ENCODE measurements at regions not wholly inside any gene's neighbourhood (a gene's known extent, or its start where the extent isn't known, plus 50 kb on each side); places are given as distances from the start of the nearest gene placed in this dataset.

- no peak overlapping the region for H3K4me3 Mint-ChIP-seq
- H3K27me3 Mint-ChIP-seq = peaks cover 38% of the 10 kb centered on the region
- no peaks in the 10 kb centered on the region for H3K4me1 Mint-ChIP-seq
- H3K9me3 Mint-ChIP-seq = peaks cover 4% of the 10 kb centered on the region
- ATAC-seq = no peak
- H3K27ac Mint-ChIP-seq = no peak overlapping the region
- H3K36me3 Mint-ChIP-seq = peaks cover 4% of the 10 kb centered on the region
Measured at GRCh38 chr6:28748192-28748591, 175.6 kb downstream of the TRIM27 start.

- Mint-ChIP-seq H3K36me3 (peaks cover 4% of the 10 kb centered on the region), H3K27me3 (peaks cover 57% of the 10 kb centered on the region), H3K4me3 (no peak overlapping the region), H3K4me1 (no peaks in the 10 kb centered on the region), H3K27ac (no peak overlapping the region), H3K9me3 (peaks cover 11% of the 10 kb centered on the region)
- no peak for ATAC-seq
Measured at GRCh38 chr6:28750926-28751458, 172.8 kb downstream of the TRIM27 start.

- Mint-ChIP-seq H3K4me3 (no peak overlapping the region), H3K27me3 (peaks cover 53% of the 10 kb centered on the region), H3K4me1 (no peaks in the 10 kb centered on the region), H3K9me3 (peaks cover 11% of the 10 kb centered on the region), H3K27ac (no peak overlapping the region), H3K36me3 (peaks cover 4% of the 10 kb centered on the region)
- no peak for ATAC-seq
Measured at GRCh38 chr6:28751514-28751913, 172.3 kb downstream of the TRIM27 start.

GRCh38 chr6:28751963-28752350 is 171.8 kb downstream of the TRIM27 start:
- H3K4me1 Mint-ChIP-seq = no peaks in the 10 kb centered on the region
- H3K9me3 Mint-ChIP-seq = peaks cover 11% of the 10 kb centered on the region
- no peak overlapping the region for H3K4me3 Mint-ChIP-seq
- no peak for ATAC-seq
- no peak overlapping the region for H3K27ac Mint-ChIP-seq
- peaks cover 4% of the 10 kb centered on the region for H3K36me3 Mint-ChIP-seq
- H3K27me3 Mint-ChIP-seq = peaks cover 49% of the 10 kb centered on the region

- ATAC-seq = no peak
- Mint-ChIP-seq H3K27ac (no peak overlapping the region), H3K4me3 (no peak overlapping the region)
Measured at GRCh38 chr6:28757429-28758045, 166.2 kb downstream of the TRIM27 start.

GRCh38 chr6:28758046-28758817 is 165.6 kb downstream of the TRIM27 start:
- H3K27ac Mint-ChIP-seq = no peak overlapping the region
- no peak for ATAC-seq
- H3K36me3 Mint-ChIP-seq = no peaks in the 10 kb centered on the region
- H3K27me3 Mint-ChIP-seq = peaks cover 42% of the 10 kb centered on the region
- H3K9me3 Mint-ChIP-seq = peaks cover 12% of the 10 kb centered on the region
- H3K4me3 Mint-ChIP-seq = no peak overlapping the region
- no peaks in the 10 kb centered on the region for H3K4me1 Mint-ChIP-seq

More at GRCh38 chr6:28757429-28758045, 166.2 kb downstream of the TRIM27 start:
- H3K36me3 Mint-ChIP-seq = no peaks in the 10 kb centered on the region
- peaks cover 12% of the 10 kb centered on the region for H3K9me3 Mint-ChIP-seq
- H3K4me1 Mint-ChIP-seq = no peaks in the 10 kb centered on the region
- peaks cover 36% of the 10 kb centered on the region for H3K27me3 Mint-ChIP-seq

- no peak for ATAC-seq
- peaks cover 46% of the 10 kb centered on the region for H3K27me3 Mint-ChIP-seq
- H3K4me1 Mint-ChIP-seq = no peaks in the 10 kb centered on the region
- H3K9me3 Mint-ChIP-seq = peaks cover 12% of the 10 kb centered on the region
- no peaks in the 10 kb centered on the region for H3K36me3 Mint-ChIP-seq
- H3K4me3 Mint-ChIP-seq = no peak overlapping the region
- H3K27ac Mint-ChIP-seq = no peak overlapping the region
Measured at GRCh38 chr6:28758818-28759235, 165.0 kb downstream of the TRIM27 start.

- Mint-ChIP-seq H3K4me3 (no peak overlapping the region), H3K27ac (no peak overlapping the region), H3K9me3 (peaks cover 14% of the 10 kb centered on the region), H3K4me1 (peaks cover 6% of the 10 kb centered on the region), H3K36me3 (peaks cover 9% of the 10 kb centered on the region), H3K27me3 (peaks cover 69% of the 10 kb centered on the region)
- ATAC-seq = no peak
Measured at GRCh38 chr6:28764014-28764723, 159.6 kb downstream of the TRIM27 start.

GRCh38 chr6:28764761-28765282 is 159.0 kb downstream of the TRIM27 start:
- no peak for ATAC-seq
- H3K27ac Mint-ChIP-seq = no peak overlapping the region
- peaks cover 72% of the 10 kb centered on the region for H3K27me3 Mint-ChIP-seq
- peaks cover 6% of the 10 kb centered on the region for H3K4me1 Mint-ChIP-seq
- H3K36me3 Mint-ChIP-seq = peaks cover 9% of the 10 kb centered on the region
- H3K4me3 Mint-ChIP-seq = no peak overlapping the region
- peaks cover 14% of the 10 kb centered on the region for H3K9me3 Mint-ChIP-seq

- peaks cover 9% of the 10 kb centered on the region for H3K36me3 Mint-ChIP-seq
- H3K4me1 Mint-ChIP-seq = peaks cover 6% of the 10 kb centered on the region
- peaks cover 78% of the 10 kb centered on the region for H3K27me3 Mint-ChIP-seq
- peaks cover 14% of the 10 kb centered on the region for H3K9me3 Mint-ChIP-seq
- H3K4me3 Mint-ChIP-seq = no peak overlapping the region
- H3K27ac Mint-ChIP-seq = no peak overlapping the region
- ATAC-seq = no peak
Measured at GRCh38 chr6:28765978-28766351, 157.8 kb downstream of the TRIM27 start.

GRCh38 chr6:28766426-28766825 is 157.4 kb downstream of the TRIM27 start:
- peaks cover 83% of the 10 kb centered on the region for H3K27me3 Mint-ChIP-seq
- no peak for ATAC-seq

GRCh38 chr6:28767133-28767532 is 156.7 kb downstream of the TRIM27 start:
- H3K36me3 Mint-ChIP-seq = peaks cover 9% of the 10 kb centered on the region
- peaks cover 89% of the 10 kb centered on the region for H3K27me3 Mint-ChIP-seq
- peaks cover 14% of the 10 kb centered on the region for H3K9me3 Mint-ChIP-seq
- H3K4me3 Mint-ChIP-seq = no peak overlapping the region
- no peak for ATAC-seq
- H3K27ac Mint-ChIP-seq = no peak overlapping the region
- H3K4me1 Mint-ChIP-seq = peaks cover 6% of the 10 kb centered on the region

More at GRCh38 chr6:28766426-28766825, 157.4 kb downstream of the TRIM27 start:
- Mint-ChIP-seq H3K4me3 (no peak overlapping the region), H3K27ac (no peak overlapping the region), H3K36me3 (peaks cover 9% of the 10 kb centered on the region), H3K4me1 (peaks cover 6% of the 10 kb centered on the region), H3K9me3 (peaks cover 14% of the 10 kb centered on the region)

GRCh38 chr6:28767691-28768090 is 156.1 kb downstream of the TRIM27 start:
- Mint-ChIP-seq H3K4me1 (peaks cover 6% of the 10 kb centered on the region), H3K36me3 (peaks cover 9% of the 10 kb centered on the region), H3K9me3 (peaks cover 11% of the 10 kb centered on the region), H3K4me3 (no peak overlapping the region), H3K27ac (no peak overlapping the region), H3K27me3 (peaks cover 89% of the 10 kb centered on the region)
- no peak for ATAC-seq

- peaks cover 9% of the 10 kb centered on the region for H3K36me3 Mint-ChIP-seq
- H3K4me3 Mint-ChIP-seq = no peak overlapping the region
- H3K27ac Mint-ChIP-seq = no peak overlapping the region
- peaks cover 89% of the 10 kb centered on the region for H3K27me3 Mint-ChIP-seq
- H3K9me3 Mint-ChIP-seq = peaks cover 14% of the 10 kb centered on the region
- no peak for ATAC-seq
- peaks cover 6% of the 10 kb centered on the region for H3K4me1 Mint-ChIP-seq
Measured at GRCh38 chr6:28768187-28768913, 155.4 kb downstream of the TRIM27 start.
